ENCODE measurements at regions not wholly inside any gene's neighbourhood (a gene's known extent, or its start where the extent isn't known, plus 50 kb on each side); places are given as distances from the start of the nearest gene placed in this dataset.

- TF ChIP-seq SNAI2 (CRISPR knock-in tag; IDR thresholded peaks at IDR 0.05), result no peak
- no peak for TF ChIP-seq OSR1 (CRISPR knock-in tag; IDR thresholded peaks at IDR 0.05)
- TF ChIP-seq GLIS3 (CRISPR knock-in tag; IDR thresholded peaks at IDR 0.05), result no peak
- TF ChIP-seq RARB (CRISPR knock-in tag; IDR thresholded peaks at IDR 0.05), result no peak
- TF ChIP-seq PATZ1 (CRISPR knock-in tag; IDR thresholded peaks at IDR 0.05; ENCODE audit: borderline replicate concordance), result no peak
- no peak for TF ChIP-seq BACH2 (CRISPR knock-in tag; IDR thresholded peaks at IDR 0.05; ENCODE audit: borderline replicate concordance)
- TF ChIP-seq, protein P1, sequence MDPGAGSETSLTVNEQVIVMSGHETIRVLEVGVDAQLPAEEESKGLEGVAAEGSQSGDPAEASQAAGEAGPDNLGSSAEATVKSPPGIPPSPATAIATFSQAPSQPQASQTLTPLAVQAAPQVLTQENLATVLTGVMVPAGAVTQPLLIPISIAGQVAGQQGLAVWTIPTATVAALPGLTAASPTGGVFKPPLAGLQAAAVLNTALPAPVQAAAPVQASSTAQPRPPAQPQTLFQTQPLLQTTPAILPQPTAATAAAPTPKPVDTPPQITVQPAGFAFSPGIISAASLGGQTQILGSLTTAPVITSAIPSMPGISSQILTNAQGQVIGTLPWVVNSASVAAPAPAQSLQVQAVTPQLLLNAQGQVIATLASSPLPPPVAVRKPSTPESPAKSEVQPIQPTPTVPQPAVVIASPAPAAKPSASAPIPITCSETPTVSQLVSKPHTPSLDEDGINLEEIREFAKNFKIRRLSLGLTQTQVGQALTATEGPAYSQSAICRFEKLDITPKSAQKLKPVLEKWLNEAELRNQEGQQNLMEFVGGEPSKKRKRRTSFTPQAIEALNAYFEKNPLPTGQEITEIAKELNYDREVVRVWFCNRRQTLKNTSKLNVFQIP (CRISPR knock-in tag; IDR thresholded peaks at IDR 0.05; ENCODE audit: borderline replicate concordance, low read depth), result no peak
- no peak for TF ChIP-seq ZFP3 (CRISPR knock-in tag; IDR thresholded peaks at IDR 0.05)
- no peak for TF ChIP-seq ZNF70 (CRISPR knock-in tag; IDR thresholded peaks at IDR 0.05)
- no peak for TF ChIP-seq ESRRG (CRISPR knock-in tag; IDR thresholded peaks at IDR 0.05)
- no peak for TF ChIP-seq ISL1 (CRISPR knock-in tag; IDR thresholded peaks at IDR 0.05)
- no peak for ATAC-seq
These were observed 116.6 kb upstream of the LGSN start for GRCh38 chr6:63436356-63436755.

DNA sequence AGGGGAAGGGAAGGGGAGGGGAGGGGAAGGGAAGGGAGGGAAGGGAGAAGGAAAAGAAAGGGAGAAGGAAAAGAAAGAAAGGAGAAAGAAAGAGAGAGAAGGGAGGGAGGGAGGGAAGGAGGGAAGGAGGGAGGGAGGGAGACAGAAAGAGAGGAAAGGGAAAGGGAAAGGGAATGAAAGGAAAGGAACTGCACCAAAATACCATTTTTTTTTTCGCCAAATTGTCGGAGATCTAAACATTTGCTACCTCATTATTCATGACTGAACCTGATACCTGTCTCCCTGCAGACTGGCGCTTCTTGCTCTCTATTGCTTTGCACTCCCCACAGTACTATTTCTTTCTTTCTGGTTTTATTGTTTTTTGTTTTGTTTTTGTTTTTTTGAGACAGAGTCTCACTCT is 117.3 kb upstream of the LGSN start:
- TF ChIP-seq ZNF8 (CRISPR knock-in tag; IDR thresholded peaks at IDR 0.05) (no peak), ZNF565 (CRISPR knock-in tag; conservative IDR thresholded peaks at IDR 0.05; ENCODE audit: low read depth) (no peak), SNAI2 (CRISPR knock-in tag; IDR thresholded peaks at IDR 0.05) (no peak), CSDC2 (CRISPR knock-in tag; IDR thresholded peaks at IDR 0.05) (no peak), ZNF70 (CRISPR knock-in tag; IDR thresholded peaks at IDR 0.05) (no peak), TSHZ2 (CRISPR knock-in tag; IDR thresholded peaks at IDR 0.05) (no peak)
- ATAC-seq, result no peak

DNA sequence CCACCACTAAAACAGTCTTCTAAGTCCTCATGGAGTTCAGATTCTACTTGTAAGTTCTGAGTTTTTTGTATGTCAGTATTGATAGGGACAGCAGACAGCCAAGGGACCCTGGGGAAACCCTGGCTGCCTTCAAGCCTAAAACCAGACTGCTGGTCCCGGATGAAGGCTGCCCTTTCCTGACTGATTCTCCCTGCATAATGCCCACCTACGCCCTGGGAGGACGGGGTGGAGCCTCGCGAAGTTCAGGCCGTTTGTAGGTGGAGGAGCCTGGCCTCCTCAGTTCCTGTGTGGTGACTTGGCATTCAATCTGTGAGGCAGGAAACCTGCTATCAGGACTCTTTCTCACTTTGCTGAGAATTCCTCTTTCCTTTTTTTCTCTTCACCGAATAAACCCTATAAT is 120.3 kb upstream of the LGSN start:
- no peak for ATAC-seq
- TF ChIP-seq ZNF565 (CRISPR knock-in tag; conservative IDR thresholded peaks at IDR 0.05; ENCODE audit: low read depth), result no peak
- no peak for TF ChIP-seq TSHZ2 (CRISPR knock-in tag; IDR thresholded peaks at IDR 0.05)
- no peak for TF ChIP-seq GLIS3 (CRISPR knock-in tag; IDR thresholded peaks at IDR 0.05)
- no peak for TF ChIP-seq RARB (CRISPR knock-in tag; IDR thresholded peaks at IDR 0.05)
- TF ChIP-seq TOX (CRISPR knock-in tag; IDR thresholded peaks at IDR 0.05; ENCODE audit: borderline replicate concordance), result no peak
- TF ChIP-seq, protein P2, sequence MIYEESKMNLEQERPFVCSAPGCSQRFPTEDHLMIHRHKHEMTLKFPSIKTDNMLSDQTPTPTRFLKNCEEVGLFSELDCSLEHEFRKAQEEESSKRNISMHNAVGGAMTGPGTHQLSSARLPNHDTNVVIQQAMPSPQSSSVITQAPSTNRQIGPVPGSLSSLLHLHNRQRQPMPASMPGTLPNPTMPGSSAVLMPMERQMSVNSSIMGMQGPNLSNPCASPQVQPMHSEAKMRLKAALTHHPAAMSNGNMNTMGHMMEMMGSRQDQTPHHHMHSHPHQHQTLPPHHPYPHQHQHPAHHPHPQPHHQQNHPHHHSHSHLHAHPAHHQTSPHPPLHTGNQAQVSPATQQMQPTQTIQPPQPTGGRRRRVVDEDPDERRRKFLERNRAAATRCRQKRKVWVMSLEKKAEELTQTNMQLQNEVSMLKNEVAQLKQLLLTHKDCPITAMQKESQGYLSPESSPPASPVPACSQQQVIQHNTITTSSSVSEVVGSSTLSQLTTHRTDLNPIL (CRISPR knock-in tag; IDR thresholded peaks at IDR 0.05; ENCODE audit: low read depth), result no peak
- TF ChIP-seq ESRRG (CRISPR knock-in tag; IDR thresholded peaks at IDR 0.05), result no peak
- no peak for TF ChIP-seq ARNTL (CRISPR knock-in tag; IDR thresholded peaks at IDR 0.05; ENCODE audit: borderline replicate concordance, low read depth)
- no peak for TF ChIP-seq CSDC2 (CRISPR knock-in tag; IDR thresholded peaks at IDR 0.05)
- TF ChIP-seq ISL1 (CRISPR knock-in tag; IDR thresholded peaks at IDR 0.05), result no peak
- no peak for TF ChIP-seq ZNF8 (CRISPR knock-in tag; IDR thresholded peaks at IDR 0.05)
- no peak for TF ChIP-seq ZFP3 (CRISPR knock-in tag; IDR thresholded peaks at IDR 0.05)
- no peak for TF ChIP-seq ZFP30 (CRISPR knock-in tag; IDR thresholded peaks at IDR 0.05)
- TF ChIP-seq ZNF70 (CRISPR knock-in tag; IDR thresholded peaks at IDR 0.05), result no peak
- TF ChIP-seq BACH2 (CRISPR knock-in tag; IDR thresholded peaks at IDR 0.05; ENCODE audit: borderline replicate concordance), result no peak
